Upper lobe of left lung (tissue), 6 donors: ENCODE measurements at regions not wholly inside any gene's neighbourhood (a gene's known extent, or its start where the extent isn't known, plus 50 kb on each side); places are given as distances from the start of the nearest gene placed in this dataset.

ENCODE experiments used
- ATAC-seq, 2 donors: fragments of 200-7000 bp; cut with Tn5 transposase; one replicate each; pipeline ENCODE4 v1.9.1; 2022; ENCODE audit warnings: mild to moderate bottlenecking in 2 of 2, moderate library complexity in 2 of 2; ENCODE audit not compliant: low FRiP score in 2 of 2
- DNase-seq, 2 donors: peaks; one replicate each; pipeline ENCODE4 v3.0.0-alpha.2; 2019 to 2020
- H3K27ac ChIP-seq, 4 donors: fragments of 200-600 bp; sonication (generic); one replicate each; pipeline ENCODE4 v1.5.1; 2016 to 2019
- H3K27me3 ChIP-seq, 4 donors: fragments of 200-600 bp; sonication (generic); one replicate each; pipeline ENCODE4 v1.5.1; 2017 to 2019
- H3K36me3 ChIP-seq, 4 donors: fragments of 200-600 bp; sonication (generic); one replicate each; pipeline ENCODE4 v1.5.1; 2016 to 2019
- H3K4me1 ChIP-seq, 4 donors: fragments of 200-600 bp; sonication (generic); one replicate each; pipeline ENCODE4 v1.5.1; 2018 to 2019
- H3K4me3 ChIP-seq, 4 donors: fragments of 200-600 bp; sonication (generic); one replicate each; pipeline ENCODE4 v1.5.1; 2017 to 2019; ENCODE audit warnings: mild to moderate bottlenecking in 2 of 4, moderate library complexity in 1 of 4
- H3K9me3 ChIP-seq, 4 donors: fragments of 200-600 bp; sonication (generic); one replicate each; pipeline ENCODE4 v1.5.1; 2018 to 2019
- EP300 ChIP-seq, 4 donors: sonication (generic); formaldehyde crosslinking; IDR thresholded peaks; one replicate each; pipeline ENCODE4 v1.5.1; 2017; ENCODE audit warnings: antibody characterized with exemption in 4 of 4, control low read depth in 2 of 4
- POLR2A ChIP-seq, 4 donors: fragments of 450-650 bp; IDR thresholded peaks; one replicate each; pipeline ENCODE4 v1.5.1; 2016 to 2017; ENCODE audit warnings: antibody characterized with exemption in 4 of 4, mild to moderate bottlenecking in 2 of 4
- POLR2AphosphoS5 ChIP-seq, 2 donors: sonication (generic); formaldehyde crosslinking; IDR thresholded peaks; one replicate each; pipeline ENCODE4 v1.5.1; 2017; ENCODE audit warnings: antibody characterized with exemption in 2 of 2
- WGBS, 2 donors: methylation state at CpG; one replicate each; pipeline ENCODE4 v1.1.5; 2017 to 2018; 5-methylcytosine and 5-hydroxymethylcytosine counted together
- TF ChIP-seq, protein P1 (sequence below), 6 experiments: fragments of 450-650 bp in 4 of 6; fragments of 200-600 bp in 2 of 6; sonication (generic) in 2 of 6; IDR thresholded peaks; one replicate each; pipeline ENCODE4 v1.5.1; 2016 to 2019; ENCODE audit warnings: antibody characterized with exemption in 6 of 6
- donor health status: DM: no; HTN: no; CAD: no; lungs with moderate emphysema.
- donor health status: DM: no; HTN: yes; CAD: no; lungs with severe emphysema.

DNA sequence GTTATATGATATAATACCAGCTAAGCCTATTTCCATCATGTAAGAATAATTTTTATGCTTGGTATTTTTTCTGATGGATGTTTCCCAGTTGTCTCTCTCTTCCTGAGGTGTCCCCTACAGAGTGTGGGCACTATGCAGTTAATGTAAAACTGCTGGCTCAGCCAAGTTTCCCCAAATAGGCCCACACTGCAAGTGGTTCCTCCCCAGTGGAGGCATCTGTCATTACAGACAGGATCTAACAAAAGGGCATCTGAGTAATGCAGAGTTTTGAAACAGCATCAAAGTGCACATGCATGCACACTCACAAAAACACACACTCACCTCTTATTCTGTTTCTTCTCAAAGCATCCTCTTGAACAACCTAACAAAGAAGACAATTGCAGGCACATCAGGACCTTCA is 221.0 kb downstream of the VCY1B start:
- DNase-seq (no peak), ATAC-seq (no peak)
- Histone ChIP-seq H3K9me3 (no peaks in the 10 kb centered on the region), H3K27ac (no peak overlapping the region), H3K4me3 (no peak overlapping the region), H3K4me1 (no peaks in the 10 kb centered on the region), H3K36me3 (no peaks in the 10 kb centered on the region), H3K27me3 (no peaks in the 10 kb centered on the region)
- TF ChIP-seq POLR2AphosphoS5 (IDR thresholded peaks at IDR 0.05) (no peak), EP300 (IDR thresholded peaks at IDR 0.05) (no peak), POLR2A (IDR thresholded peaks at IDR 0.05) (no peak)

DNA sequence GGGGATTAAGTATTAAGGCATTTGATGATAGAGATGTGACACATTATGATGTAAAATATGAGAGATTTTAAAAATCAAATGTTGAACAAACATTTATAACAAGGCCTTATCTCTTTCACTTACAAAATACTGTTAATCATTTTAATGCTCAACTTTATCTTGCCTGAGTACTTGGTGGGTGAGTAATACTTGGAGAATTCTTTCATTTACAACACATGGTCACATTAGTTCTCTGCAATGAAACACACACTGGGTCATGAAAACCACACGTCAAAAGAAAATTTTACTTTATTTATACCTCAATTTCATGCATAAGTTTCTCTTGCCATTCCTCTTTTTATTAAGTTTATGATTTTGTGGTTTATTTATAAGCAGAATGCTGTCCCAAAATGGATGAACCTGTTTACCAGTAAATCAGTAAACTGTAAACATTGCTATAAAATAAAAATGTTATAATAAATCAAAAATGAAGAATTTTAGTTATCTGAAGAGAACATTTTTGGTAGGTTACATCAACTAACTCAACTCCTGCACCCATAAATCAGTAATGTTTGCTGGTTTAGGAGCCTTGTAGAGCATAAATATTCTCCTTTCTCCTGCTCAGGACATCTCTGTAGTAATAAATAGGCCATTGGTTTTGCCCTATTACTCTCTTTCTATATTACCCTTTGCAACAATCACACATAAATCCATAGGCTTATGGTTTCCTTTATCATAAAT is 233.5 kb upstream of the NLGN4Y start:
- ATAC-seq (no peak), DNase-seq (no peak)
- Histone ChIP-seq H3K36me3 (no peaks in the 10 kb centered on the region), H3K4me1 (no peaks in the 10 kb centered on the region), H3K4me3 (no peak overlapping the region), H3K27ac (no peak overlapping the region), H3K9me3 (no peaks in the 10 kb centered on the region), H3K27me3 (no peaks in the 10 kb centered on the region)
- no peak for TF ChIP-seq POLR2AphosphoS5 (IDR thresholded peaks at IDR 0.05)
- TF ChIP-seq, protein P1, sequence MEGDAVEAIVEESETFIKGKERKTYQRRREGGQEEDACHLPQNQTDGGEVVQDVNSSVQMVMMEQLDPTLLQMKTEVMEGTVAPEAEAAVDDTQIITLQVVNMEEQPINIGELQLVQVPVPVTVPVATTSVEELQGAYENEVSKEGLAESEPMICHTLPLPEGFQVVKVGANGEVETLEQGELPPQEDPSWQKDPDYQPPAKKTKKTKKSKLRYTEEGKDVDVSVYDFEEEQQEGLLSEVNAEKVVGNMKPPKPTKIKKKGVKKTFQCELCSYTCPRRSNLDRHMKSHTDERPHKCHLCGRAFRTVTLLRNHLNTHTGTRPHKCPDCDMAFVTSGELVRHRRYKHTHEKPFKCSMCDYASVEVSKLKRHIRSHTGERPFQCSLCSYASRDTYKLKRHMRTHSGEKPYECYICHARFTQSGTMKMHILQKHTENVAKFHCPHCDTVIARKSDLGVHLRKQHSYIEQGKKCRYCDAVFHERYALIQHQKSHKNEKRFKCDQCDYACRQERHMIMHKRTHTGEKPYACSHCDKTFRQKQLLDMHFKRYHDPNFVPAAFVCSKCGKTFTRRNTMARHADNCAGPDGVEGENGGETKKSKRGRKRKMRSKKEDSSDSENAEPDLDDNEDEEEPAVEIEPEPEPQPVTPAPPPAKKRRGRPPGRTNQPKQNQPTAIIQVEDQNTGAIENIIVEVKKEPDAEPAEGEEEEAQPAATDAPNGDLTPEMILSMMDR (IDR thresholded peaks at IDR 0.05) = no peak
- TF ChIP-seq POLR2A (IDR thresholded peaks at IDR 0.05) = no peak
- TF ChIP-seq EP300 (IDR thresholded peaks at IDR 0.05) = no peak
- 64% methylated on average over 1 of the region's 1 CpG; no CpG with 5 or more reads in 1 of the 2 donors for WGBS, 2 donors

DNA sequence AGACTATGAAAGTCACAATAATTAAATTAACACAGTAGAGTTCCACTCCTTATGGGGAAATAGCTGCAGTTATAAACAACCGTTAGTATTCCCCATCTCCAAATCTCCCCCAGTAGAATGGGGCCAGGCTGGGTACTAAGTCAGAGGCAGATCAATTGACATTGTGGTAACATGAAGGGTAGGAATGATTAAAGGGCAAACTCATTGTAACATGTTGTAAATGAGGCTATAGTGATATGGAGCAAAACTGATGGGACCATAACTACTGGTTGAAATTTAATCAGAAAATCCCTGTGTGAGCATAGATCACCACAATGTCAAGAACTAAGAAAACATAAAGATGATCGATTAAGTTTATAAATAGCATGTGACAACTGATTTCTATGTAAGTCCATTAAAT is 231.9 kb upstream of the NLGN4Y start:
- WGBS, 2 donors = 91% methylated on average over 2 of the region's 2 CpGs; no CpG with 5 or more reads in 1 of the 2 donors
- H3K27me3 ChIP-seq = no peaks in the 10 kb centered on the region
- H3K36me3 ChIP-seq = no peaks in the 10 kb centered on the region
- no peak overlapping the region for H3K4me3 ChIP-seq
- ATAC-seq (no peak), DNase-seq (no peak)
- no peak overlapping the region for H3K27ac ChIP-seq
- H3K9me3 ChIP-seq = no peaks in the 10 kb centered on the region
- TF ChIP-seq POLR2A (IDR thresholded peaks at IDR 0.05) (no peak), EP300 (IDR thresholded peaks at IDR 0.05) (no peak), POLR2AphosphoS5 (IDR thresholded peaks at IDR 0.05) (no peak)
- TF ChIP-seq, protein P1 (IDR thresholded peaks at IDR 0.05) = no peak
- H3K4me1 ChIP-seq = no peaks in the 10 kb centered on the region

DNA sequence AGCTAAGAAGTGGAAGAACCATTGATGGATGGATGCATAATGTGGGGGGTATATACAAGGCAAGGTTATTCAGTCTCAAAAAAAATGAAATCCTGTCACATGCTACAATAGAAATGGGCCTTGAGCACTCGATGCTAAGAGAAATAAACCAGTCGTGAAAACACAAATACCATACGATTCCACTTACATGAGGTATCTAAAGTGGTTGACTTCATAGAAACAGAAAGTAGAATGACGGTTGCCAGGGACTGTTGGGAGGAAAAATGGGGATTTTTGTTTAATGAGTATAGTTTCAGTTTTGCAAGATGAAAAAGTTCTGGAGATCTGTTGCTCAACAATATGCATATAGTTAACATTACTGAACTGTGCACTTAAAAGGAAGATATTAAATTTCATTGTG is 223.6 kb upstream of the NLGN4Y start:
- no peaks in the 10 kb centered on the region for H3K9me3 ChIP-seq
- TF ChIP-seq POLR2AphosphoS5 (IDR thresholded peaks at IDR 0.05) (no peak), EP300 (IDR thresholded peaks at IDR 0.05) (no peak), POLR2A (IDR thresholded peaks at IDR 0.05) (no peak)
- TF ChIP-seq, protein P1 (IDR thresholded peaks at IDR 0.05) = no peak
- H3K4me1 ChIP-seq = no peaks in the 10 kb centered on the region
- no peaks in the 10 kb centered on the region for H3K36me3 ChIP-seq
- WGBS, 2 donors = 64% methylated on average over 4 of the region's 4 CpGs; no CpG with 5 or more reads in 1 of the 2 donors
- ATAC-seq (no peak), DNase-seq (no peak)
- H3K27me3 ChIP-seq = no peaks in the 10 kb centered on the region
- no peak overlapping the region for H3K4me3 ChIP-seq
- H3K27ac ChIP-seq = no peak overlapping the region

DNA sequence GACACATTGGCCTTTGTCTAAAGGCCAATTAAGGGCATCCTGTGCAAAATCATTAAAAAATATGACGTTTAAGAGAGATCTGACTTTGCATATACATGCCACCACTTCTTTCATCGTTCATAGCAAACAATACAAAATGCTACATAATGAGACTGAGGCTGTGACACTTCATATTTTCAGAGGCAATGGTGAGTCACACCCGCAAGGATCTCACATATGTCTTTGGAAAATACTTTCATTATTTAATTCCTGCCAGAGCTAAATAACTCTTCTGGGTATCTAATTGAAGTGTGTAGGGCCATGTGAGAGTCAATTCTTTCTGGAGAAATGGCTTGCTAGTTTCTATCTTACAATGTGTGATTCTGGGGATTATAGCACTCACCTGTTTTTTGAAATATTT is 222.8 kb upstream of the NLGN4Y start:
- ATAC-seq = no peak
- 77% methylated on average over 3 of the region's 3 CpGs; no CpG with 5 or more reads in 1 of the 2 donors for WGBS, 2 donors
- no peaks in the 10 kb centered on the region for H3K4me1 ChIP-seq

More for the DNA sequence above, 222.8 kb upstream of the NLGN4Y start:
- H3K27ac ChIP-seq = no peak overlapping the region
- H3K36me3 ChIP-seq = no peaks in the 10 kb centered on the region
- no peaks in the 10 kb centered on the region for H3K27me3 ChIP-seq
- H3K4me3 ChIP-seq = no peak overlapping the region
- no peak for DNase-seq
- TF ChIP-seq POLR2A (IDR thresholded peaks at IDR 0.05) (no peak), EP300 (IDR thresholded peaks at IDR 0.05) (no peak)
- H3K9me3 ChIP-seq = no peaks in the 10 kb centered on the region
